ENCODE measurements at regions not wholly inside any gene's neighbourhood (a gene's known extent, or its start where the extent isn't known, plus 50 kb on each side); places are given as distances from the start of the nearest gene placed in this dataset.

- H3K36me3 ChIP-seq (ENCODE audit: control insufficient read depth, low read length), result no peaks in the 10 kb centered on the region
- TF ChIP-seq EZH2phosphoT487 (IDR thresholded peaks at IDR 0.05; ENCODE audit: borderline replicate concordance, low read length), result no peak
- TF ChIP-seq, protein P1, sequence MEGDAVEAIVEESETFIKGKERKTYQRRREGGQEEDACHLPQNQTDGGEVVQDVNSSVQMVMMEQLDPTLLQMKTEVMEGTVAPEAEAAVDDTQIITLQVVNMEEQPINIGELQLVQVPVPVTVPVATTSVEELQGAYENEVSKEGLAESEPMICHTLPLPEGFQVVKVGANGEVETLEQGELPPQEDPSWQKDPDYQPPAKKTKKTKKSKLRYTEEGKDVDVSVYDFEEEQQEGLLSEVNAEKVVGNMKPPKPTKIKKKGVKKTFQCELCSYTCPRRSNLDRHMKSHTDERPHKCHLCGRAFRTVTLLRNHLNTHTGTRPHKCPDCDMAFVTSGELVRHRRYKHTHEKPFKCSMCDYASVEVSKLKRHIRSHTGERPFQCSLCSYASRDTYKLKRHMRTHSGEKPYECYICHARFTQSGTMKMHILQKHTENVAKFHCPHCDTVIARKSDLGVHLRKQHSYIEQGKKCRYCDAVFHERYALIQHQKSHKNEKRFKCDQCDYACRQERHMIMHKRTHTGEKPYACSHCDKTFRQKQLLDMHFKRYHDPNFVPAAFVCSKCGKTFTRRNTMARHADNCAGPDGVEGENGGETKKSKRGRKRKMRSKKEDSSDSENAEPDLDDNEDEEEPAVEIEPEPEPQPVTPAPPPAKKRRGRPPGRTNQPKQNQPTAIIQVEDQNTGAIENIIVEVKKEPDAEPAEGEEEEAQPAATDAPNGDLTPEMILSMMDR (IDR thresholded peaks at IDR 0.05; ENCODE audit: low read depth, low read length, poor library complexity, severe bottlenecking), result no peak
Observed at GRCh38 chr18:39835303-39836030, 2119.6 kb upstream of the PIK3C3 start.

DNA sequence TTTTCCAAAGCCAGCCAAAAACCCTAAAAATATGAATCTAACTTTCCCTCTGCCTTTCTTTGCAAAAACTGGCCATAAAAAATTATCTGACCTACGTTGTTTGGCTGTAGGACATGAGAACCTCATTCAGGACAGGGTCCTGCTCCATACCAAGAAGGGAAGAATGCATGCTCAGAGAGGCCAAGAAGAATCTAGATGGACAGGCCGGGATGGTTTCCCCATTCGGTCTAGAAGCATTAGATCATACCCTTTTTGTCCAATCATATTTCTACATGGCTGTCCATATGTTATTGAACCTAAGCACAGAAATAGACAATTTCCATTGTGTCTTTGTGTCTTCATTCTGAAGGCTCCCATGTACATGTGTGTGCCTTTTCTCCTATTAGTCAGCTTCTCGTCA lies 2120.4 kb upstream of the PIK3C3 start:
- no peaks in the 10 kb centered on the region for H3K27me3 ChIP-seq (ENCODE audit: control insufficient read depth, low read length)
- H3F3A ChIP-seq (ENCODE audit: control insufficient read depth, insufficient read depth), result no peaks in the 10 kb centered on the region
- no peaks in the 10 kb centered on the region for H3K9me2 ChIP-seq (replicated peaks; ENCODE audit: control insufficient read depth, low read length)
- H3K4me3 ChIP-seq (ENCODE audit: low read length), result no peak overlapping the region
- no peak for TF ChIP-seq EZH2phosphoT487 (IDR thresholded peaks at IDR 0.05; ENCODE audit: borderline replicate concordance, low read length)
- TF ChIP-seq, protein P1 (IDR thresholded peaks at IDR 0.05; ENCODE audit: low read depth, low read length, poor library complexity, severe bottlenecking), result no peak
- no peak overlapping the region for H3K4me2 ChIP-seq (ENCODE audit: low read length)
- no peaks in the 10 kb centered on the region for H3K4me1 ChIP-seq (ENCODE audit: control insufficient read depth, low read length)
- no peak overlapping the region for H3K27ac ChIP-seq (ENCODE audit: low read depth, low read length)
- no peaks in the 10 kb centered on the region for H3K79me2 ChIP-seq (ENCODE audit: control insufficient read depth, low read length)
- H3K36me3 ChIP-seq (ENCODE audit: control insufficient read depth, low read length), result no peaks in the 10 kb centered on the region
- H4K20me1 ChIP-seq (ENCODE audit: control insufficient read depth, insufficient read depth, low read depth, low read length), result no peaks in the 10 kb centered on the region
- H3K9me3 ChIP-seq (ENCODE audit: control insufficient read depth, insufficient read depth, low read length), result no peaks in the 10 kb centered on the region; the same call in 1 of the 2 replicates

More at GRCh38 chr18:39835303-39836030, 2119.6 kb upstream of the PIK3C3 start:
- no peaks in the 10 kb centered on the region for H3K27me3 ChIP-seq (ENCODE audit: control insufficient read depth, low read length)
- no peaks in the 10 kb centered on the region for H4K20me1 ChIP-seq (ENCODE audit: control insufficient read depth, insufficient read depth, low read depth, low read length)
- H3K4me1 ChIP-seq (ENCODE audit: control insufficient read depth, low read length), result no peaks in the 10 kb centered on the region
- no peaks in the 10 kb centered on the region for H3F3A ChIP-seq (ENCODE audit: control insufficient read depth, insufficient read depth)
- no peak overlapping the region for H3K4me3 ChIP-seq (ENCODE audit: low read length)
- no peaks in the 10 kb centered on the region; the same call in 1 of the 2 replicates for H3K9me3 ChIP-seq (ENCODE audit: control insufficient read depth, insufficient read depth, low read length)
- H3K9me2 ChIP-seq (replicated peaks; ENCODE audit: control insufficient read depth, low read length), result no peaks in the 10 kb centered on the region
- H3K79me2 ChIP-seq (ENCODE audit: control insufficient read depth, low read length), result no peaks in the 10 kb centered on the region
- H3K4me2 ChIP-seq (ENCODE audit: low read length), result no peak overlapping the region
- H3K27ac ChIP-seq (ENCODE audit: low read depth, low read length), result no peak overlapping the region

- H3K79me2 ChIP-seq (ENCODE audit: control insufficient read depth, low read length), result no peaks in the 10 kb centered on the region
- H3F3A ChIP-seq (ENCODE audit: control insufficient read depth, insufficient read depth), result no peaks in the 10 kb centered on the region
- H3K9me3 ChIP-seq (ENCODE audit: control insufficient read depth, insufficient read depth, low read length), result no peaks in the 10 kb centered on the region
- TF ChIP-seq EZH2phosphoT487 (IDR thresholded peaks at IDR 0.05; ENCODE audit: borderline replicate concordance, low read length), result no peak
- TF ChIP-seq, protein P1 (IDR thresholded peaks at IDR 0.05; ENCODE audit: low read depth, low read length, poor library complexity, severe bottlenecking), result no peak
- no peaks in the 10 kb centered on the region for H3K36me3 ChIP-seq (ENCODE audit: control insufficient read depth, low read length)
- no peaks in the 10 kb centered on the region for H3K27me3 ChIP-seq (ENCODE audit: control insufficient read depth, low read length)
- no peak overlapping the region for H3K4me3 ChIP-seq (ENCODE audit: low read length)
- H3K27ac ChIP-seq (ENCODE audit: low read depth, low read length), result no peak overlapping the region
- no peaks in the 10 kb centered on the region for H3K9me2 ChIP-seq (replicated peaks; ENCODE audit: control insufficient read depth, low read length)
- H4K20me1 ChIP-seq (ENCODE audit: control insufficient read depth, insufficient read depth, low read depth, low read length), result no peaks in the 10 kb centered on the region
- no peak overlapping the region for H3K4me2 ChIP-seq (ENCODE audit: low read length)
- no peaks in the 10 kb centered on the region for H3K4me1 ChIP-seq (ENCODE audit: control insufficient read depth, low read length)
Observed at GRCh38 chr18:39825485-39826150, 2129.4 kb upstream of the PIK3C3 start.

All from DOHH2 (cell line).